ENCODE measurements at regions not wholly inside any gene's neighbourhood (a gene's known extent, or its start where the extent isn't known, plus 50 kb on each side); places are given as distances from the start of the nearest gene placed in this dataset.

- TF ChIP-seq CTCF (IDR thresholded peaks at IDR 0.05; ENCODE audit: poor library complexity) (no peak), EZH2phosphoT487 (IDR thresholded peaks at IDR 0.05; ENCODE audit: low read depth, severe bottlenecking, unreplicated experiment) (no peak)
Observed at GRCh38 chr4:4717692-4718091, 141.8 kb upstream of the MSX1 start.

Measured in hepatocyte (in vitro differentiated cells).